GM10266 (cell line): ENCODE measurements at regions not wholly inside any gene's neighbourhood (a gene's known extent, or its start where the extent isn't known, plus 50 kb on each side); places are given as distances from the start of the nearest gene placed in this dataset.

ENCODE experiments used
- DNase-seq: peaks from one replicate; pipeline ENCODE4 v3.0.0; 2012; ENCODE audit errors: extremely low spot score
- CTCF ChIP-seq: IDR thresholded peaks from 2 replicates; pipeline ENCODE4 v1.5.1; 2012; ENCODE audit warnings: mild to moderate bottlenecking, low read depth; ENCODE audit not compliant: control insufficient read depth, insufficient read depth; ENCODE audit errors: missing control alignments

GRCh38 chr16:79662122-79662521 lies 61.6 kb upstream of the MAF start:
- TF ChIP-seq CTCF: no peak
- DNase-seq: no peak

DNA sequence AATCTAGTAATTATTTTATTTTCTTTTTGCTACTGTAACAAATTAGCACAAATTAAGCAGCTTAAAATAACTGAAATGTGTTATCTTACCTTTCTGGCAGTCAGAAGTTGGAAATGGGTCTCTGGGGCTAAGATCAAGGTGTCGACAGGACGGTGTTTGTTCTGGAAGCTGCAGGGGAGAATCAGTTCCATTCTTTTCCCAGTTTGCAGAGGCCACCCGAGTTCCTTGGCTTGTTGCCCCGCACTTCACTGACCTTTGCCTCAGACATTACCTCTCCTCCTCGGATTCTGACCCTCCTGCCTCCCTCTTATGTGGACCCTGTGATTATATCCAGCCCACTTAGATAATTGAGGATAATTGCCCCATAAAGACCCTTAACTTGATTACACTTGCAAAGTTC lies 61.0 kb upstream of the MAF start:
- no peak for DNase-seq
- TF ChIP-seq CTCF: no peak

- no peak for DNase-seq
- TF ChIP-seq CTCF: no peak
Measured at GRCh38 chr16:79659344-79659743, 58.8 kb upstream of the MAF start.

DNA sequence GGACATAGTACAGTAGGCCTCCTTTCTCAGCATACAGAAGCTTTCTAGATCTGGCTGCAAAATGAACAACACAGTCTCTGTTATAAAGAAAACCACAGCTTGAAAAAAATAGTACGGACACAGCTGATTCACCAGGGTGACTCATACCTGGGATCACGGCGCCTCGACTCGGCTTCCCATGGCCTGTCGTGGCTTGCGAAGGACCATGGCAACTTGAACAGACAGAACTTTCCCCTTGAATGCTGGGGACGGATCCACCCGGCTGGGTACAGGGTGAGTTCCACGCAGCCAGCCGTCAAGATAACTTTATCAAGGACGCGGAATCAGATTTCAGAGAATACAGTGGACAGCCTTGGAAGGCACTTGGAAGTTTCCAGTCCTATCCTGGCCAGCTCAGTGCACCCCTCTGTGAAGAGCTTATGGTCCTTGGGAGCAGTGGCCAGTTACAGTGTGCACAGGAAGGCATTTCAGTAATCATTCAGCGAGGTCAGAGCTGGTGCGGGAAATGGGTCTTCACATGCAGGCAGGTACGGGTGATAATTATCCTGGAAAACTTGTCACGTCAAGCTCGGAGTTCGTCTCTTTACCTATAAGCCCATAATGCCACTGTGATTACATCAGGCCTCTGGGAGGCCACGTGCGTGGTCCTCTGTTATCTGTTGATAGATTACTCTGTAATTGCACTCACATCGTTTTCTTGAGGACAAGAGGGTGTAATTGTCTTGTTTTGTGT lies 57.9 kb upstream of the MAF start:
- TF ChIP-seq CTCF: no peak
- no peak for DNase-seq

- DNase-seq: no peak
- TF ChIP-seq CTCF: no peak
Measured at GRCh38 chr16:79656553-79657115, 56.1 kb upstream of the MAF start.

DNA sequence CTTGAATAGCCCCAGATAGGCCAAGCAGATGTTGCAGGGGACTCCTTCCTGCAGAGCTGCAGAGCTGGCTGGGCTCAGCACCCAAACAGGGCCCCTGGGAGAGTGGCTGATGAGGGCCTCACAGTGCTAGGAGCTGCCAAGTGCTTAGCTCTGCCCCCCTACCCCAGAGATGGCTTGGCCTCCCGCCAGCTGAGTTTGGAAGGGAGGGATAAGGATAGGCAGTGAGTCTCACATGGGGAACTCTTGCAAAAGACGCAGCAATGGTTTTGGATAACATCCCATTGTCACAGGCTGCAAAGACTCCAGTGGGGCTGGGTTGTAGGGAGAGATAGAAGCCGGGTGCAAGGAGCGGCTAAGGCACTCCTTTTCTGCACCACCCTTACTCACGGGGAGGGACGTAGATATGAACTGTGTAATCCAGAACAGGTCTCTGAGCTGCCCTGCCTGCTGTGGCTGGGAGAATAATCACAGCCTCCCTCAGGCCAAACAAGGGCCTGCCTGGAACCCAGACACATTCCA lies 52.9 kb upstream of the MAF start:
- DNase-seq: no peak

More for the DNA sequence above, 52.9 kb upstream of the MAF start:
- TF ChIP-seq CTCF: no peak
